NCI-H510A (cell line): ENCODE measurements at regions not wholly inside any gene's neighbourhood (a gene's known extent, or its start where the extent isn't known, plus 50 kb on each side); places are given as distances from the start of the nearest gene placed in this dataset.

ENCODE experiments used
- DNase-seq: peaks from one replicate; lab custom pipeline; 2025; lab: John Stamatoyannopoulos, UW

DNA sequence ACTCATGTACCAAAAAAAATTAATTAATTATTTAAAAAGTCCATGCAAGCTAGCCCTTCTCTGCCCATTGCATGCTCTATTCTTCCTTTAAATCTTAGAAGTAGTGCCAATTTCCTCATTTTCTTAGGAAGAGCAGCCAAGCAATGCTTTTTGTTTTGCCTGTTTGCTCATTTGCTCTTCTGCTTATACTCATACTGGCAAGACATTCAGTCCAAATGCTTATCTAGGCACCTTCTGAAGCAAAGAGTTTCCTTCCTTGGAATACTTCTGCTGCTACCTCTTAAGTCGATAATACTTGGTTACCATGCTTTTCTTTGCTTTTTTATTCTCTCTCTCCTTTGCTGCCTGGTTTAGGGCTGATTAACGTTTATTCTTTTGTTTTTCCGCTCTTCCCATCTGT is 1318.3 kb downstream of the AACS start:
- no peak for DNase-seq

DNA sequence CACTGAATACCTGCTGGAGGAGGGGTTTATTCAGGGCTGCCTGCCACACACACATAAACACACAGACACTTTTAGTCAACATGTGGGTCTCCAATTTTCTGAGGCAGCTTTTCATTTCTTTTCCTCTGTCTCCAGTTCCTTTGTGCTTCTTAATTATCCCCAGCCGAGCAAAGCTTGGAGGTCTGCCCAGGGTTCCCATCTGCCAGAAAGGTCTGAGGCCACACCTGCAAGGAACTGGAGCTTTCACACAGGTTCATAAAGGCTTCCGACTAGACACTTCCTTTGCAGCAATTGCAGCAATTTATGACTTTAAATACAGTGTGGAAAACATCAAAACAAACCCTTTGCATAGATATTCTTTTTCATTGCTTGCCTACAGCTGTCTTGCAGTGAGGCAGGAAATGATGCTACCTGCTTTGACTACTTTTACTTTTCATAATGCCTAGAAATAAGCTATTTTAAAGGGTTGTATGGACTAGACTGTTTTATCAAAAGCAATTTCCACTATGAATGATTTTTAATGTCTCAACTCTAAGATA is 1318.9 kb downstream of the AACS start:
- no peak for DNase-seq

DNA sequence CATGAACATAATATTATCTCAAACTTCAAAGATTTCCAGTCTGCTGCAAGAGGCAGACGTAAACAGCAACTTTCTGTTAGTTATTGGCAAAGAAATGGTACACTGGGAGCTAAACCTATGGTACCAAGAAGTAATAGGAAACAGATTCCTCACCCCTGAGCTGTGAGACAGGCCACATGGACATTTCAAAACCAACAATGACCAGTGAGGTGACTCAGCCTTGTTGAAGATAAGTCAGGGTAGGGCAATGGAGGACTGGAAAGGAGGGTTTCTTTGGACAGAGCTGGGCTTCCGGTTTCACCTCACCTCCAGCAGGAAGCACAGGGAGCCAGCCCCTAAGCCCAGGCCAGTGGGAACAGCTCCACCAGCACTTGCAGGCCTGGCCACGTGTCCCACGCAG is 1320.5 kb downstream of the AACS start:
- DNase-seq, result no peak

DNA sequence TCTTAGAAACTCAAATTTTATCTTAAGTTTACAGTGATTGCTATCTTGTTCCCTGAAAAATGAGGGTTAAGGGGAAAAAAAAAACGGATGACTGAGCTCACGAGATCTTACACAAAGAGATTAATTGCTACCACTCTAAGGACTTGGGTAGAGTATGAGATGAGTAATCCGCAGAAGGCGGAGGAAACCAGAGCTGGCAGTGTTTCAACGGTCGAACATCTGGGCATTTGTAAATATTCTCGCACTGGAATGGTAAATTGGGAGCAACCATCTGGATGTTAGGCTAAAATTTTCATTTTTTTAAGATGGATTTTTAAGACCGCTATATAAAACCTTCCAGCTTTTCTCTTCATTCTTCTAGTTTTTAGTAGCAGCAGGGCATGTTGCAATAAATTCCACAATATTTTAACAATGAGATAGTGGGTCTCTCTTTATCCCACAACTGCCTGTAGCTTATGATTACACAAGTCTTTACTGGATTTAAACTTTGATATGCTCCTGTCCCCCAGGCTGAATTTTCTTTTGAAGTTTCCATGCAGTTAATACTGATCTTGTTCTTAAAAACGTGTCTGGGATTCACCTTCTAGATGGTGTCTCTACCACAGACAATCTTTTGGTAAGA is 1324.1 kb downstream of the AACS start:
- no peak for DNase-seq

DNA sequence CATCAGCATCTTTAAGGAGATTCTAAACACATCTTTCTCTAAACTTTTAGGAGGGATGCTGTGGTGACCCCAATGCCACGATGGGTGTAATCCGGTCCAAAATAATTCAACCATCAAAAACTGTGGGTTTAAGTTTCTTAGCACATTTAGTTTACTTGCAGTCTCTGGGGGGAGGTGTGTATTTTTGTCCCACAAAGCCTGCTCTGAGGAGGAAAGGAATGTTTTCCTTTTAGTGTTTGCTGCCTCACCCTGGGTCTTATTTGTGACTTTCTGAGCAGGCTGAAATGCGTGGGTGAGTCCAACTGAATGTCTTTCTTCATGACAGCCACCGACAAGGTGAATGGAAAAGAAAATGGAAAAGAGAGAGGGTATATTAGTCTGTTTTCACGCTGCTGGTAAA is 1324.7 kb downstream of the AACS start:
- no peak for DNase-seq

DNA sequence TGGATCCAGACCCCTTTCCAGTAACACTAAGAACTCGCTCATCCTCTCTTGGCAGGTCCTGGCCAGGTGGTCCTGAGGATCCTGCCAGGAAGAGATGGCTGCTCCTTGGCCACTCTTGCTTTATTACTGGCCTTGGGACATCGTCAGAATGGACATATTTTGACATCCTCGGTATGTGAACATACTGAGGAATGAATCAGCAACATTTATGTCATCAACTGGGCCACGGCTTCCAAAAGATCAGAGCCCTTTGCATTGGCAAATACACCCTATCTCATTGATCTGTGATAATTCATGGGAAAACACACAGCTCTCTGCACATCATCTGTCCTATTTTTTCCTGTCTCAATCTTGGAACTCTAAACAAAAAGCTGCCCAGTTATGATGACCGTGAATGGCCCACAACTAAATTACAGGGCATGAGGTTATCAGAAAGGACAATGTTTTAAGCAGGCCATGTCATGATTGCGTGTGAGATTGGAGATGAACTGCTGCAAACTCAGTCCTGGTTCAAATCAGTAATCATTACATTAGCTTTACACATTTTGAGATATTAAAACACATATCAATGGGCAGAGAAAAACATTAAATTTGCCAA is 1325.8 kb downstream of the AACS start:
- no peak for DNase-seq

DNA sequence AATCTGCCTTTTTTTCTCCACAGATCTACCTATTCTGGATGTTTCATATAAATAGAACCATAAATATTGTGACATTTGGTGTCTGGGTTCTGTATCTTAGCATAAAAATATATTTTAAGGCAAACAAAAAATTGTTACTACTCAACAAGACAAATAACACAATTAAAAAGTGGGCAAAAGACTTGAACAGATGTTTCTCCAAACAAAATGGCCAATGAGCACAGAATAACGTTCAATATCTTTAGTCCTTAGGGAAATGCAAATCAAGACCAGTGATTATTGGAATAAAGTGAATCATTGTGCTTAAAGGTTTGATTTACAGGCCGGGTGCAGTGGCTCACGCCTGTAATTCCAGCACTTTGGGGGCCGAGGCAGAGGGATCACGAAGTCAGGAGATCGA is 1331.3 kb downstream of the AACS start:
- no peak for DNase-seq

DNA sequence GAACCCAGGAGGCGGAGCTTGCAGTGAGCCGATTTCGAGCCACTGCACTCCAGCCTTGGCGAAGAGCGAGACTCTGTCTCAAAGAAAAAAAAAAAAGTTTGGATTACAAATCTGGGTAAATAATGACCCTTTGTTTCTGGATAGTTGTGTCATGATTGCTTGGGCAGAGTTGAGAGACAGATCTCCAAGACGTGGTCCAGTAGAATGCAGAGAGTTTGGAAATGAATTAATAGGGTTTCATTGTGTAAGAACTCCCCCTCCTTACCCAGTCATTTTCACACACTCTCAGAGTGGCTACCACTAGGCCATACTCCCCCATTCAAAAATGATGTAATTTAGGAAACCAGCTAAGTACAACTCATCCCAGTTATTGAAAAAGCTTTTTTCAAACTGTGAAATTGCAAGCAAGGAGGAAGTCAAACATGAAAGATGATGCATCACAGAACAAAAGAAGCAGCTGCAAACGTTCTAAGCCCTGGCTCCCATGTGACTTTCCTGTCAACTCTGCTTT is 1331.9 kb downstream of the AACS start:
- no peak for DNase-seq

DNA sequence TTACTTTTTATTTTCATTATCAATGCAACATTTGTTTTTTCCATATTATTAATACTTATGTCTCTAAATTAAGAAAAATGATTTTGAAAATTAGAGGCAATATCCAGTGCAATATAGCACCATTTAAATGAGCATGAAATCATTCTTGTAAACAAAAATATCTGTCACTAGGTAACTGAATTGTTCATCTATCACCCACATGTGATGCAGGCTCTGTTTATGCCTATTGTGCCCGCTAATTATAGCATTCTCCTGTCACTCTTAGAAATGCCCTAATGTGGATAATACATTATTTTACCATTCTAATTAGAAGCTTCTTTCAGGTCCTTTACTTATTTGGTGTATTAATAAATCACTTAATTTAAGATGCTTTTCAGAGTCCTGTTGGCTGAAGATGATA is 1332.4 kb downstream of the AACS start:
- no peak for DNase-seq

DNA sequence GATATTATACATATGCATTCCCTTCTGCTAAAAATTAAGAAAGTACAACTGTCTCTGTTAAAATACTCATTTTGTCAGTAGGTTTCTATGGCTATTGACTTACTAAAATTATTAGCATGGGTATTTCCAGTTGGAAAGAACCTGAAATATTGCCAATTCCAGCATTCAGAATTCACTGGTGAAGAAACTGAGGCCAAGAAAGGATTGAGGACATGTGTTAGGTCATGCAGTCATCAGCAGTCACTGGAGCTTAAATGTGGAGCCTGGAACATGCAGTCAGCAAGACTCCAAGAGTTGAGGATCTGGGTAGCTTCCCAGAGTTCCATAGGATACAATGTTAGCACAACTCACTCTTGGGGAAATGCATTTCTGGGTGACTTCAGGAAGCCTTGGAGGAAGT is 1335.6 kb downstream of the AACS start:
- no peak for DNase-seq

DNA sequence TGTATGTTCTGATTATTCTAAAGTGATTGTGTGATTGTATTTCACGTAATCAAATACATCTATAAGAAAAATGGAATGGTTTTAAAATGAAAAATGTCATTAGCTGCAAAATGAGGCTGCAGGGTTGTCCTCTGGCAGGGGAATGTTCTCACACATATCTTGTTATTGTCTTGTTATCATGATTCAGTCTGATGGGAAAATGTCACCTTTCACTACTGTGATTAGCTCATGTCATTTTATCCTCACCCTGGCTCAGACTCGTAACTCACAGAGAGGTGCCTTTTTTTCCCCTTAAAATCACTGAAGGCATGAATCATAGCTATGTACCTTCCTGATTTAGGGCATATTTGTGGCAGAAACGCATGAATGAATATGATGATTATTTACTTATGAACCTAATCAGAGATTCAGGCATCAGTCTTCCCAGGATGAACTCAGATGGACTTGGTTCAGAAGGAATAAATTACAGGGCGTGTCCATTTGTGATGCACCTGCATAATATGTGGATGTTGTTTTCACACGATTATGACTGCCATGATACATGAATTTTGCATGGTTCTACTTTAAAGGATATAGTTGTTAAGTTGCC is 1339.2 kb downstream of the AACS start:
- DNase-seq, result no peak

DNA sequence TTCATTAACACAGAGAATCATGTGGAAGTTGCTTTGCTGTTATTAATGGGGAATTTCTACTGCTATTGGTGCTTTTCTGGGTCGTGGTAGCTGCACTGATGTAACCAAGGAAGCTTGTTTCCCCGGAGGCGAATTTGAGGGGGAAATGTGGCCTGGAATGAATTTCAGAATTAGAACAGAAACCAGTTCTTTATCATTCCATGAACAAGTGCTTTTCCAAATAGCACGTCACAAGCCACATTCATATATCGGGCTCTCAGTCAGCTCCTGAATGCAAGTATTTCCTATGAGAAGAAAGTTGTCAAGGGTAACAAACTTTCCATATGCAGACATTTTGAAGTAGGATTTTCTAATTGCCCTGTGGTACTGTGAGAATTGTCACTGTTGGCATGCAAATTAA is 1353.2 kb downstream of the AACS start:
- no peak for DNase-seq

DNA sequence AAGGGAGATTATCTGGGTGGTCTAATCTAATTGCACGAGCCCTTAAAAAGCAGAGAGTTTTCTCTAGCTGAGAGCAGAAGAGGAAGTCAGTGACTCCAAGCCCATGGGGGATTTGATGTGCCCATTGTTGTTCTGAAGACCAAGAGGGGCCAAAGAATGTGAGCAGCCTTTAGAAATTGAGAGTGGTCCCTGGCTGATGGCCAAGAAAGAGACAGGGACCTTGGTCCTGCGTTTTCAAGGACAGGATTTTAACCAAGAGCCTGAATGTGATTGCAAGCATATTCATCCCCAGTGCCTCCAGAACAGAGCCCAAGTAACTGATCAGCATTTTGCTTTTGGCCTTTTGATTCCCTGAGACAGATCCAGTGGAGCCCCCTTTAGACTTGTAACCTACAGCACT is 1353.9 kb downstream of the AACS start:
- DNase-seq, result no peak

DNA sequence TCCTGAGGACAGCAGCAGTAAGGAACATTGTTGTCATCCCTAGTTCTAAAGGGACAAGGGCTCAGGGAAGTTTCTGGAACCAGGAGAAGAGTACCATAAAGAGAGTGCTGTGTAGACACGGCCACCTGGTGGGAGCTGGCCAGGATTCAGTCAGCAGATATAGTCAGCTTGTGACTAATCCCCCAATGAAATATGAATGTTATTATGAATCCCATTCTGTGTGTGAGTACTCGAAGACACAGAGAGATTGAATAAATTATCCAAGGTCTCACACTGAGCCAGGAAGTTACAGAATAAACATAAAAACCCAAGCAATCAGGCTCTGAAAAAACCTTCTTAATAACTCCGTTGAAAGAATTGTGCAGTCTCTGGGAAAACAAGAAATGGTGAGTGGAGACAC is 1359.5 kb downstream of the AACS start:
- no peak for DNase-seq

DNA sequence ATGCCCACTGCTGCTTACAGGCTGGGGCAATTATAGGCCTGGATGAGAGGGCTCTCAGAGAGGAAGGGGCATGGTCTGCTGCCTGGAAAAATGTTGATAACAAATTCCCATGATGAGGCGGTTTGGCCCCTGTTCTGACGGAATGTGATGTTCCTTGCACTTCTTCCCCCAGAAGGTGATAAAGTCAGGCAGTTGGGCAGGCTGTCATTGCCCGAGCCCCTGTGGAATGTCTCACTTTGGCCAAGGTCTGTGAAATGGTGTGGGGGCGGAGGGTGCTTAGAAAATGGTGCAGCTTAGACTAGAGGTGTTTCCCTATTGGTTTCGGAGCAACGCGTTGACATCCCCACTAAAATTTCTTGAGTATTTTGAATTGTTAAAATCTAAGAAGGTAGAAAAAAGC is 1360.0 kb downstream of the AACS start:
- no peak for DNase-seq

DNA sequence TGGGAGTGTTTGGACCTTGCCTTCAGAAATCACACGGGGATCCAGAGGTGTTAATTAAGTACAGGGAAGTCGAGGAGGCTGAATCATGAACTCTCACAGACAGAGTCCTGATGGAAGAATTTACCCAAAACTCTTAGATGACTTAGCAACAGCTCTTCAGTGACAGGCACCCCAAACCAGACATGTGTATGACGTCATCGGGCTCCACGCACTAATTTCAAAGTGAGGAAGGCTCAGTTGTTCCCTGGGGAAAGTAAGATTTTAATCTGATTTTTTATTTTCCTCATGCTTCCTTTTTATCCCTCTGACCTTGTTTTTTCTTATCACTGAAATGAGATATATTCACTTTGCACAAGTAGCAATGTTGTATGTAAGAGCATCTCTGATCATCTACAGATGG is 1363.5 kb downstream of the AACS start:
- DNase-seq, result no peak

DNA sequence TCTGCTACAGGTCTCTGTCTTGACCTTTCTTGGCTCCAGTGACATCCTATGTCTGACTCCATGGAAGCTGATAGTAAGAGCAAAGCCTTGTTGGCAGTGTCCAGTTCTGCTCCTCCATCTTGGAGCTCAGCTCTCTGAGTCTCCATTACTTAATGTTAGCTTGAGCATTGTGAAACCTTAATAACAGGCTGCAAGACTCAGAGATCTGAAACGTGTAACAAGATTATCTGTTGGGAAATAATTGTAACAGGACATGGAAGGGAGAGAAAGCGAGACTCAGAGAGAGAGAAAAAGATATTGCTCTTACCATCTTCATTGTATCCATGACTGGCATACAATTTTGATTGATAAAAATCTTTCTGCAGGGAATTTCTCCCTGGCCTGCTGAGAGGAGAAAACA is 1365.7 kb downstream of the AACS start:
- no peak for DNase-seq

DNA sequence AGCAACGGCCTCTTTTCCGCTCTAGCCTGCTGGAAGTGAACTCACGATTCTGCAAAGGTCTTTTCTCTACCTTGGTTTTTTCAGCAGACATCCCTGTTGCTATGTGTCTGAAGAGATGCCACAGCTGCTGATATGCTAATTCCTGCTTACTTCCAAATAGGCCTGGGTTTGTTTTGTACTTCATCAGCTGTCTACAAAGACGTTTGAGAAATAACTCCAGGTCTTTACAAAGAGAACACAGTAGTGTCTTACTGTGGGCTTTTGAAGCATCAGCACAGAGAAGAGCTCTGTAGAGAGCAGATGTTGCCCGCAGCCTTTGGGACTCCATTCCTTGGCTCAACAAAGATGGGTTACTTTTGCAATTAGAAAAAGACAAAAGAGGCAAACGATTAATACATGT is 1366.5 kb downstream of the AACS start:
- no peak for DNase-seq

DNA sequence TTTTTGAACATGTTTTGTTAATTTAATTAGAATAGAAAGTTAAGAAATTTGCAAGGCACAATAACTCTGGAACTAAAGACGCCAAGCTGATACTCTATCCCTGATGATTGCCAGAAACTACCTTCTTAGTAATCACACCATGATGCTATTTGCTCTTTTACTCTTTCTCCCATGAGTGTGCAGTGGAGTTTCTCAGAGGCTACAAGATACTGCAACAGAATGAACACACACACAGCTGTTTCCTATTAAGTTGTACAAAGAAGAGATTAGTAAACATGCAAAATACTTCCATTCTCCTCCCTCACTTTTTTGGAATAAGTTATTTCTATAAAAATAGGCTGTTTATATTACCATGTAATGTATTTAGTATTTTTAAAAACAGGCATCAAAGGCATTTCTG is 1367.5 kb downstream of the AACS start:
- DNase-seq, result no peak

DNA sequence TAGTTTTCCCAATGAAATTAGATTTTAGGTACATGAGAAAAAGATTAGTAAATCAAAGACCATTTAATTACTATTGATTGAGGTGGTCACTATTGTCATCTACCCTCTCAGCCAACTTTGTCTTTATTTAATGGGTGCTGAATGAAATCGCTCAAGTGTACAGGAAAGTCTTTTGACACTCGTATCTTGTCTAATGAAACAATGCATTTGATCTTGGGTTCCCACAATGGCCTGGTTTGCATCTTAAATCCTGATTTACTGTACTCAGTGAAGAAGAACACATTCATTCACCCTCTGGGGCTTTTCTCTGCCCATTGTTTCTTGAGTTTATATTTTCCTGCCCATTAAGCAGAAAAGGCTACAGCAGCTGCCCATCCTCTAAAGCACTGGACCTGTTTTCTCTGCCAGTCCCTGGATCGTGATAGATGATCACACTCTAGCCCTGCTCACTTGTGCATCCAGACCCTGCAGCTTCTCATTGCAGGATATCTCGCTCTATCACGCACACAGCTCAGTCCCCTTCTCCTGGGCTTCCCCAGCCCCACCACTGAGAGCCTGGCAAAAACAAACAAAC is 1369.3 kb downstream of the AACS start:
- no peak for DNase-seq

DNA sequence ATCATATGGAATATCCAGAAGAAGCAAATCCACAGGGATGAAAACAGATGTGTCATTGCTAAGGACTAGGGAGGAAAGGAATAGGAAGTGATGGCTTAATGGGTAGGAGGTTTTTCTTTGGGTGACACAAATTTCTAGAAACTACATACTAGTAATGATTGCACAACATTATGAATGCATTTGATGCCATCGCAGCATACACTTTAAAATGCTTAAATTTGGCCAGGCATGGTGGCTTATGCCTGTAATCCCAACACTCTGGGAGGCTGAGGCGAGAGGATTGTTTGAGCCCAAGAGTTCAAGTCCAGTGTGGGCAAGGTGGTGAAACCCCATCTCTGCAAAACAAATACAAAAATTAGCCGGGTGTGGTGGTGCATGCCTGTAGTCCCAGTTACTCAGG is 1370.8 kb downstream of the AACS start:
- no peak for DNase-seq

DNA sequence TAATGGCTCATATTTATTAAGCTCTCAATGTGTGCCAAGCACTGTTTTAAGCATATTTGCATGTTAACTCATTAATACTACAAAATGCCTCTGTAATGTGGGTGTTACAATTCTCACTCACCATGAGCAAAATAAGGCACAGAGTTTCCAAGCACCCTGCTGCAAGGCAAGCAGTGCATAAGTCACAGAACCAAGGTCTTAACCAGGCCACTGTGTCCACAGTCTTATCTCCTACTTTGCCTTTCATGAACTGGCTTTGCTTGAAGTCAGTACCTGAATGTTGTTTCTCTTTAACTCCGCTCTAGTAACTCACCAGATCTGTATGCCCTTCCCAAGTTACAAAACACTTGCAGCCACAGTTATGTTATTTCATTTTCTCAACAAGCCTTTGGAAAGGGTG is 1372.7 kb downstream of the AACS start:
- DNase-seq, result no peak

DNA sequence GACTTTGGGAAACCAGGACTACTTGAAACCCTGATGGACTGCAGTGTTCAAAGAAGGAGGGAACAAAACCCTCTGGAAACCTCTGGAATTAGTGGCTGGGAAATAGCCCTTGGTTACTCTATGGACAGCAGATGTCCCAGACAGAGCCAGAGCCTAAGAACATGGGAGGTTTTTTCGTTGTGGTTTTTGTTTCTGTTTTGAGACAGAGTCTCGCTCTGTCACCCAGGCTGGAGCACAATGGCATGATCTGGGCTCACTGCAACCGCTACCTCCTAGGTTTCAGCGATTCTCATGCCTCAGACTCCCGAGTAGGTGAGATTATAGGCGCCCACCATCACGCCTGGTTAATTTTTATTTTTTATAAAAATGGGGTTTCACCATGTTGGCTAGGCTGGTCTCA is 1378.7 kb downstream of the AACS start:
- no peak for DNase-seq
